HEK293 (cell line): ENCODE measurements at regions not wholly inside any gene's neighbourhood (a gene's known extent, or its start where the extent isn't known, plus 50 kb on each side); places are given as distances from the start of the nearest gene placed in this dataset.

ENCODE experiments used
- CTCF ChIA-PET: fragments of 350-600 bp; formaldehyde crosslinking; extraction: SDS; loops from one replicate; lab custom pipeline; 2021; ENCODE audit warnings: antibody characterized with exemption; lab: Yijun Ruan, JAX
- POLR2A ChIA-PET: fragments of 300-600 bp; formaldehyde crosslinking; extraction: SDS; loops from one replicate; lab custom pipeline; 2020; ENCODE audit warnings: antibody characterized with exemption, inconsistent platforms; lab: Yijun Ruan, JAX
- H3K27ac ChIP-seq: fragments of 200-500 bp; sonication (Bioruptor generic); 2 replicates; pipeline ENCODE4 v1.5.1; 2014; ENCODE audit warnings: low read depth, low read length, control low read depth, inconsistent platforms; ENCODE audit errors: extremely low read depth
- H3K36me3 ChIP-seq, 2 experiments: fragments of 200-500 bp in 1 of 2; sonication (Bioruptor generic) in 1 of 2; 1 replicate in 1 of 2; 2 replicates in 1 of 2; pipeline ENCODE4 v1.5.1; 2014 to 2017; ENCODE audit warnings: inconsistent platforms in 2 of 2, low read length in 2 of 2; ENCODE audit not compliant: control insufficient read depth in 2 of 2, insufficient read depth in 1 of 2
- H3K4me1 ChIP-seq: fragments of 200-500 bp; sonication (Bioruptor generic); 2 replicates; pipeline ENCODE4 v1.5.1; 2014; ENCODE audit warnings: mild to moderate bottlenecking, low read length, inconsistent platforms; ENCODE audit not compliant: control insufficient read depth, insufficient read depth
- H3K4me3 ChIP-seq: 2 replicates; pipeline ENCODE4 v1.5.1; 2011; ENCODE audit warnings: low read depth, mild to moderate bottlenecking, control low read depth, low read length, moderate library complexity
- H3K9me3 ChIP-seq: fragments of 200-500 bp; sonication (Bioruptor generic); 2 replicates; pipeline ENCODE4 v1.5.1; 2014; ENCODE audit warnings: low read depth, low read length, inconsistent platforms; ENCODE audit not compliant: control insufficient read depth, insufficient read depth
- HOXA7 ChIP-seq: sonication (generic); formaldehyde crosslinking; IDR thresholded peaks from 2 replicates; pipeline ENCODE4 v1.8.1; 2022; ENCODE audit warnings: missing genetic modification reagents, borderline replicate concordance
- PRDM1 ChIP-seq: fragments of 450-650 bp; formaldehyde crosslinking; IDR thresholded peaks from 2 replicates; pipeline ENCODE4; 2016; ENCODE audit warnings: missing biosample characterization, missing genetic modification characterization
- TCF7L2 ChIP-seq: IDR thresholded peaks from 2 replicates; pipeline ENCODE4 v1.6.1; 2011; ENCODE audit warnings: low read depth, mild to moderate bottlenecking, inconsistent platforms, low read length, moderate library complexity, borderline replicate concordance
- ZBTB1 ChIP-seq: fragments of 450-650 bp; formaldehyde crosslinking; IDR thresholded peaks from 2 replicates; pipeline ENCODE4 v1.5.1; 2016; ENCODE audit warnings: missing biosample characterization, missing genetic modification characterization
- ZFHX2 ChIP-seq: fragments of 450-650 bp; formaldehyde crosslinking; conservative IDR thresholded peaks from 2 replicates; pipeline ENCODE4 v1.5.1; 2016; ENCODE audit warnings: missing biosample characterization, missing genetic modification characterization
- ZNF19 ChIP-seq: fragments of 450-650 bp; formaldehyde crosslinking; IDR thresholded peaks from 2 replicates; pipeline ENCODE4; 2016; ENCODE audit warnings: missing biosample characterization, missing genetic modification characterization, low read depth
- ZNF350 ChIP-seq: fragments of 450-650 bp; formaldehyde crosslinking; IDR thresholded peaks from 2 replicates; pipeline ENCODE4 v1.5.0; 2017; ENCODE audit warnings: missing biosample characterization, mild to moderate bottlenecking, missing genetic modification characterization
- ZNF404 ChIP-seq: fragments of 450-650 bp; formaldehyde crosslinking; IDR thresholded peaks from 2 replicates; pipeline ENCODE4 v1.5.1; 2017; ENCODE audit warnings: missing biosample characterization, missing genetic modification characterization
- ZNF514 ChIP-seq: fragments of 450-650 bp; formaldehyde crosslinking; IDR thresholded peaks from 2 replicates; pipeline ENCODE4 v1.5.1; 2016; ENCODE audit warnings: missing biosample characterization, missing genetic modification characterization
- ZNF530 ChIP-seq: fragments of 450-650 bp; formaldehyde crosslinking; IDR thresholded peaks from 2 replicates; pipeline ENCODE4 v1.5.1; 2016; ENCODE audit warnings: low read depth, missing biosample characterization, missing genetic modification characterization
- ZNF548 ChIP-seq: fragments of 450-650 bp; formaldehyde crosslinking; IDR thresholded peaks from 2 replicates; pipeline ENCODE4 v1.5.1; 2016; ENCODE audit warnings: missing biosample characterization, missing genetic modification characterization
- ZNF837 ChIP-seq: fragments of 450-650 bp; formaldehyde crosslinking; IDR thresholded peaks from 2 replicates; pipeline ENCODE4 v1.5.1; 2016; ENCODE audit warnings: missing biosample characterization, missing genetic modification characterization
- TF ChIP-seq, protein P1 (sequence below): fragments of 450-650 bp; formaldehyde crosslinking; IDR thresholded peaks from 2 replicates; pipeline ENCODE4 v1.5.1; 2017; ENCODE audit warnings: missing biosample characterization, missing genetic modification characterization
- TF ChIP-seq, protein P2 (sequence below): fragments of 450-650 bp; formaldehyde crosslinking; IDR thresholded peaks from 2 replicates; pipeline ENCODE4 v1.5.1; 2016; ENCODE audit warnings: missing biosample characterization, missing genetic modification characterization
- TF ChIP-seq, protein P3 (sequence below): fragments of 450-650 bp; formaldehyde crosslinking; IDR thresholded peaks from 2 replicates; pipeline ENCODE4 v1.5.1; 2016; ENCODE audit warnings: missing biosample characterization, missing genetic modification characterization
- TF ChIP-seq, protein P4 (sequence below): fragments of 450-650 bp; formaldehyde crosslinking; IDR thresholded peaks from 2 replicates; pipeline ENCODE4; 2016; ENCODE audit warnings: missing biosample characterization, missing genetic modification characterization
- TF ChIP-seq, protein P5 (sequence below): fragments of 450-650 bp; formaldehyde crosslinking; IDR thresholded peaks from 2 replicates; pipeline ENCODE4 v1.5.1; 2016; ENCODE audit warnings: missing biosample characterization, missing genetic modification characterization, borderline replicate concordance
- TF ChIP-seq, protein P6 (sequence below): fragments of 450-650 bp; formaldehyde crosslinking; IDR thresholded peaks from 2 replicates; pipeline ENCODE4 v1.5.1; 2016; ENCODE audit warnings: missing biosample characterization, missing genetic modification characterization

DNA sequence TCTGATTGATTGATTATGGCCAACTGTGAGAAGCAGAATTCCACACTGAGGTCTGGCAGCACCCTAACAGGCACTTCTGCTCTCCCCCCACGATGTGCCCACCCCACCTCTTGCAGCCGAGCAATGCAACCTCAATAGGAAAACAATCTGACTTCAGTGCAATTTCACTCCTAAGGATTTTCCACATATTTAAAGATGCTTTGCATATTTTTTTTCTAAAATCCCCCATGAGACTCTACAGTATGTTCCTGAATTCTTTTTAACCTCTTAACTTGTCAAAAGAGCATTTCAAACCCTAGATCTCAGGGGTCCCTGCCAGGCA, 243.1 kb downstream of the AUH start (continued):
- TF ChIP-seq, protein P1, sequence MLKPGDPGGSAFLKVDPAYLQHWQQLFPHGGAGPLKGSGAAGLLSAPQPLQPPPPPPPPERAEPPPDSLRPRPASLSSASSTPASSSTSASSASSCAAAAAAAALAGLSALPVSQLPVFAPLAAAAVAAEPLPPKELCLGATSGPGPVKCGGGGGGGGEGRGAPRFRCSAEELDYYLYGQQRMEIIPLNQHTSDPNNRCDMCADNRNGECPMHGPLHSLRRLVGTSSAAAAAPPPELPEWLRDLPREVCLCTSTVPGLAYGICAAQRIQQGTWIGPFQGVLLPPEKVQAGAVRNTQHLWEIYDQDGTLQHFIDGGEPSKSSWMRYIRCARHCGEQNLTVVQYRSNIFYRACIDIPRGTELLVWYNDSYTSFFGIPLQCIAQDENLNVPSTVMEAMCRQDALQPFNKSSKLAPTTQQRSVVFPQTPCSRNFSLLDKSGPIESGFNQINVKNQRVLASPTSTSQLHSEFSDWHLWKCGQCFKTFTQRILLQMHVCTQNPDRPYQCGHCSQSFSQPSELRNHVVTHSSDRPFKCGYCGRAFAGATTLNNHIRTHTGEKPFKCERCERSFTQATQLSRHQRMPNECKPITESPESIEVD (tag by site-specific recombination) = no peak
- TF ChIP-seq, protein P2, sequence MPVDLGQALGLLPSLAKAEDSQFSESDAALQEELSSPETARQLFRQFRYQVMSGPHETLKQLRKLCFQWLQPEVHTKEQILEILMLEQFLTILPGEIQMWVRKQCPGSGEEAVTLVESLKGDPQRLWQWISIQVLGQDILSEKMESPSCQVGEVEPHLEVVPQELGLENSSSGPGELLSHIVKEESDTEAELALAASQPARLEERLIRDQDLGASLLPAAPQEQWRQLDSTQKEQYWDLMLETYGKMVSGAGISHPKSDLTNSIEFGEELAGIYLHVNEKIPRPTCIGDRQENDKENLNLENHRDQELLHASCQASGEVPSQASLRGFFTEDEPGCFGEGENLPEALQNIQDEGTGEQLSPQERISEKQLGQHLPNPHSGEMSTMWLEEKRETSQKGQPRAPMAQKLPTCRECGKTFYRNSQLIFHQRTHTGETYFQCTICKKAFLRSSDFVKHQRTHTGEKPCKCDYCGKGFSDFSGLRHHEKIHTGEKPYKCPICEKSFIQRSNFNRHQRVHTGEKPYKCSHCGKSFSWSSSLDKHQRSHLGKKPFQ (tag by site-specific recombination) = no peak
- TF ChIP-seq, protein P3, sequence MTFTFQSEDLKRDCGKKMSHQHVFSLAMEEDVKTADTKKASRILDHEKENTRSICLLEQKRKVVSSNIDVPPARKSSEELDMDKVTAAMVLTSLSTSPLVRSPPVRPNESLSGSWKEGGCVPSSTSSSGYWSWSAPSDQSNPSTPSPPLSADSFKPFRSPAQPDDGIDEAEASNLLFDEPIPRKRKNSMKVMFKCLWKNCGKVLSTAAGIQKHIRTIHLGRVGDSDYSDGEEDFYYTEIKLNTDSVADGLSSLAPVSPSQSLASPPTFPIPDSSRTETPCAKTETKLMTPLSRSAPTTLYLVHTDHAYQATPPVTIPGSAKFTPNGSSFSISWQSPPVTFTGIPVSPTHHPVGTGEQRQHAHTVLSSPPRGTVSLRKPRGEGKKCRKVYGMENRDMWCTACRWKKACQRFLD = no peak
- TF ChIP-seq HOXA7 (CRISPR knock-in tag) = no peak
- no peak for TF ChIP-seq TCF7L2

DNA sequence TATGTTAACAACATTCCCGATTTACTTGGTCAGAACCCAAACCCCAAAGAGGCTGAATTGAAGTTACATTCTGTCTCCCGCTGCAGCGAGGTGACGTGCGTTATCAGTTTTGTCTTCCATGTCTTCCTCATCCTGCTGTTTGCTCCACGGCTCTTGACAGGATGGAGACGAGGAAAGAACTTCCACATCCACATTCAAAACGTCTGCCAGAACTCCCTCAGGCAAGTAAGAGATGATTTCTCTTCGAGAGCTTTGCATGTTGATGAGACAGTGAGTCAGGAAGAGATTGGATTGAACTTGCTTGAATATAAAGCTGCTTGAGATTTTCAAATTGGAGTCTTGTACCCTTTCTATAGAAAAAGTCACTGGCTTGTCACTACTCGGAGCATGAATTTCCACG, 242.6 kb downstream of the AUH start:
- no peak overlapping the region for H3K27ac ChIP-seq
- no peaks in the 10 kb centered on the region for H3K36me3 ChIP-seq
- no peak overlapping the region for H3K4me3 ChIP-seq
- H3K9me3 ChIP-seq = no peaks in the 10 kb centered on the region
- no peak for TF ChIP-seq ZBTB1
- TF ChIP-seq, protein P4, sequence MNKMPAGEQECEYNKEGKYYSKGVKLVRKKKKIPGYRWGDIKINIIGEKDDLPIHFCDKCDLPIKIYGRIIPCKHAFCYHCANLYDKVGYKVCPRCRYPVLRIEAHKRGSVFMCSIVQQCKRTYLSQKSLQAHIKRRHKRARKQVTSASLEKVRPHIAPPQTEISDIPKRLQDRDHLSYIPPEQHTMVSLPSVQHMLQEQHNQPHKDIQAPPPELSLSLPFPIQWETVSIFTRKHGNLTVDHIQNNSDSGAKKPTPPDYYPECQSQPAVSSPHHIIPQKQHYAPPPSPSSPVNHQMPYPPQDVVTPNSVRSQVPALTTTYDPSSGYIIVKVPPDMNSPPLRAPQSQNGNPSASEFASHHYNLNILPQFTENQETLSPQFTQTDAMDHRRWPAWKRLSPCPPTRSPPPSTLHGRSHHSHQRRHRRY = no peak
- no peak for TF ChIP-seq PRDM1 (tag by site-specific recombination)
- TF ChIP-seq ZNF514 (tag by site-specific recombination) = no peak
- no peak for TF ChIP-seq ZNF548
- TF ChIP-seq, protein P5, sequence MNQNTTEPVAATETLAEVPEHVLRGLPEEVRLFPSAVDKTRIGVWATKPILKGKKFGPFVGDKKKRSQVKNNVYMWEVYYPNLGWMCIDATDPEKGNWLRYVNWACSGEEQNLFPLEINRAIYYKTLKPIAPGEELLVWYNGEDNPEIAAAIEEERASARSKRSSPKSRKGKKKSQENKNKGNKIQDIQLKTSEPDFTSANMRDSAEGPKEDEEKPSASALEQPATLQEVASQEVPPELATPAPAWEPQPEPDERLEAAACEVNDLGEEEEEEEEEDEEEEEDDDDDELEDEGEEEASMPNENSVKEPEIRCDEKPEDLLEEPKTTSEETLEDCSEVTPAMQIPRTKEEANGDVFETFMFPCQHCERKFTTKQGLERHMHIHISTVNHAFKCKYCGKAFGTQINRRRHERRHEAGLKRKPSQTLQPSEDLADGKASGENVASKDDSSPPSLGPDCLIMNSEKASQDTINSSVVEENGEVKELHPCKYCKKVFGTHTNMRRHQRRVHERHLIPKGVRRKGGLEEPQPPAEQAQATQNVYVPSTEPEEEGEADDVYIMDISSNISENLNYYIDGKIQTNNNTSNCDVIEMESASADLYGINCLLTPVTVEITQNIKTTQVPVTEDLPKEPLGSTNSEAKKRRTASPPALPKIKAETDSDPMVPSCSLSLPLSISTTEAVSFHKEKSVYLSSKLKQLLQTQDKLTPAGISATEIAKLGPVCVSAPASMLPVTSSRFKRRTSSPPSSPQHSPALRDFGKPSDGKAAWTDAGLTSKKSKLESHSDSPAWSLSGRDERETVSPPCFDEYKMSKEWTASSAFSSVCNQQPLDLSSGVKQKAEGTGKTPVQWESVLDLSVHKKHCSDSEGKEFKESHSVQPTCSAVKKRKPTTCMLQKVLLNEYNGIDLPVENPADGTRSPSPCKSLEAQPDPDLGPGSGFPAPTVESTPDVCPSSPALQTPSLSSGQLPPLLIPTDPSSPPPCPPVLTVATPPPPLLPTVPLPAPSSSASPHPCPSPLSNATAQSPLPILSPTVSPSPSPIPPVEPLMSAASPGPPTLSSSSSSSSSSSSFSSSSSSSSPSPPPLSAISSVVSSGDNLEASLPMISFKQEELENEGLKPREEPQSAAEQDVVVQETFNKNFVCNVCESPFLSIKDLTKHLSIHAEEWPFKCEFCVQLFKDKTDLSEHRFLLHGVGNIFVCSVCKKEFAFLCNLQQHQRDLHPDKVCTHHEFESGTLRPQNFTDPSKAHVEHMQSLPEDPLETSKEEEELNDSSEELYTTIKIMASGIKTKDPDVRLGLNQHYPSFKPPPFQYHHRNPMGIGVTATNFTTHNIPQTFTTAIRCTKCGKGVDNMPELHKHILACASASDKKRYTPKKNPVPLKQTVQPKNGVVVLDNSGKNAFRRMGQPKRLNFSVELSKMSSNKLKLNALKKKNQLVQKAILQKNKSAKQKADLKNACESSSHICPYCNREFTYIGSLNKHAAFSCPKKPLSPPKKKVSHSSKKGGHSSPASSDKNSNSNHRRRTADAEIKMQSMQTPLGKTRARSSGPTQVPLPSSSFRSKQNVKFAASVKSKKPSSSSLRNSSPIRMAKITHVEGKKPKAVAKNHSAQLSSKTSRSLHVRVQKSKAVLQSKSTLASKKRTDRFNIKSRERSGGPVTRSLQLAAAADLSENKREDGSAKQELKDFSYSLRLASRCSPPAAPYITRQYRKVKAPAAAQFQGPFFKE (tag by site-specific recombination) = no peak
- no peak for TF ChIP-seq ZFHX2
- TF ChIP-seq TCF7L2 = no peak
- no peak for TF ChIP-seq ZNF350
- TF ChIP-seq, protein P6, sequence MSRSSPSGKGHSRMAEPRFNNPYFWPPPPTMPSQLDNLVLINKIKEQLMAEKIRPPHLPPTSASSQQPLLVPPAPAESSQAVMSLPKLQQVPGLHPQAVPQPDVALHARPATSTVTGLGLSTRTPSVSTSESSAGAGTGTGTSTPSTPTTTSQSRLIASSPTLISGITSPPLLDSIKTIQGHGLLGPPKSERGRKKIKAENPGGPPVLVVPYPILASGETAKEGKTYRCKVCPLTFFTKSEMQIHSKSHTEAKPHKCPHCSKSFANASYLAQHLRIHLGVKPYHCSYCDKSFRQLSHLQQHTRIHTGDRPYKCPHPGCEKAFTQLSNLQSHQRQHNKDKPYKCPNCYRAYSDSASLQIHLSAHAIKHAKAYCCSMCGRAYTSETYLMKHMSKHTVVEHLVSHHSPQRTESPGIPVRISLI (tag by site-specific recombination) = no peak
- TF ChIP-seq ZNF404 (tag by site-specific recombination) = no peak
- no peak for TF ChIP-seq ZNF530 (tag by site-specific recombination)
- TF ChIP-seq ZNF19 = no peak
- no peak for TF ChIP-seq ZNF837 (tag by site-specific recombination)
- TF ChIP-seq, protein P2 (tag by site-specific recombination) = no peak
- ChIA-PET POLR2A (no interaction called here), CTCF (no interaction called here)
- H3K4me1 ChIP-seq = no peaks in the 10 kb centered on the region
